ENCODE measurements at regions not wholly inside any gene's neighbourhood (a gene's known extent, or its start where the extent isn't known, plus 50 kb on each side); places are given as distances from the start of the nearest gene placed in this dataset.

- no peak for TF ChIP-seq POLR2AphosphoS5 (IDR thresholded peaks at IDR 0.05; ENCODE audit: low read depth, low read length)
- TF ChIP-seq TAF1 (IDR thresholded peaks at IDR 0.05; ENCODE audit: borderline replicate concordance, low read depth, low read length) = no peak
Observed at GRCh38 chr11:121714351-121714750, 261.6 kb upstream of the SORL1-AS1 start.
